Right lobe of liver (tissue), 4 donors: ENCODE measurements at regions not wholly inside any gene's neighbourhood (a gene's known extent, or its start where the extent isn't known, plus 50 kb on each side); places are given as distances from the start of the nearest gene placed in this dataset.

ENCODE experiments used
- CTCF ChIP-seq, 4 donors: fragments of 200-600 bp in 3 of 4; fragments of 450-650 bp in 1 of 4; IDR thresholded peaks; one replicate each; pipeline versions ENCODE4 v1.5.1 to v1.8.0; 2016 to 2022; ENCODE audit warnings: antibody characterized with exemption in 4 of 4, mild to moderate bottlenecking in 2 of 4
- POLR2A ChIP-seq: fragments of 450-650 bp; IDR thresholded peaks from one replicate; pipeline ENCODE4 v1.6.1; 2017; ENCODE audit warnings: antibody characterized with exemption, mild to moderate bottlenecking
- donor health status: DM: no; HTN: no; CAD: no.
- donor health status: DM: no; HTN: no; CAD: no.
- donor health status: DM: no; HTN: yes; CAD: no.

- TF ChIP-seq POLR2A (no peak), CTCF (IDR thresholded peaks at IDR 0.05) (no peak)
These were observed 251.1 kb upstream of the SMIM21 start for GRCh38 chr18:75678627-75679026.
